Vagina (tissue), 2 donors: ENCODE measurements at regions not wholly inside any gene's neighbourhood (a gene's known extent, or its start where the extent isn't known, plus 50 kb on each side); places are given as distances from the start of the nearest gene placed in this dataset.

Experiments used
- DNase-seq, 2 donors: peaks; one replicate each; pipeline ENCODE4 v3.0.0-alpha.2; 2017; ENCODE audit errors: extremely low spot score in 2 of 2
- H3K27ac ChIP-seq: fragments of 200-600 bp; sonication (generic); one replicate; pipeline ENCODE4 v1.5.1; 2019
- H3K27me3 ChIP-seq: fragments of 200-600 bp; sonication (generic); one replicate; pipeline ENCODE4 v1.5.1; 2019
- H3K36me3 ChIP-seq, 2 donors: fragments of 200-600 bp; sonication (generic); one replicate each; pipeline ENCODE4 v1.5.1; 2017 to 2019
- H3K4me1 ChIP-seq: fragments of 200-600 bp; sonication (generic); one replicate; pipeline ENCODE4 v1.5.1; 2019
- H3K4me3 ChIP-seq, 2 donors: fragments of 200-600 bp; sonication (generic); 1 replicate in 1 of 2; 2 replicates in 1 of 2; pipeline ENCODE4 v1.5.1; 2016 to 2019
- H3K9me3 ChIP-seq: fragments of 200-600 bp; sonication (generic); one replicate; pipeline ENCODE4 v1.5.1; 2019
- CTCF ChIP-seq, 3 experiments: fragments of 450-650 bp in 2 of 3; fragments of 200-600 bp in 1 of 3; sonication (generic) in 1 of 3; IDR thresholded peaks; one replicate each; pipeline ENCODE4 v1.5.1; 2017 to 2019; ENCODE audit warnings: antibody characterized with exemption in 3 of 3, mild to moderate bottlenecking in 2 of 3, moderate library complexity in 2 of 3
- POLR2A ChIP-seq, 2 donors: fragments of 450-650 bp; IDR thresholded peaks; one replicate each; pipeline ENCODE4 v1.6.1; 2017; ENCODE audit warnings: antibody characterized with exemption in 2 of 2, mild to moderate bottlenecking in 2 of 2, moderate library complexity in 2 of 2
- POLR2AphosphoS5 ChIP-seq, 2 donors: sonication (generic); formaldehyde crosslinking; IDR thresholded peaks; one replicate each; pipeline ENCODE4 v1.9.0; 2017; ENCODE audit warnings: antibody characterized with exemption in 2 of 2, mild to moderate bottlenecking in 2 of 2, low read depth in 1 of 2; ENCODE audit not compliant: insufficient read depth in 1 of 2
- intact Hi-C: fragments of 100-400 bp; cut with DNase I; formaldehyde crosslinking; loops from one replicate; pipeline ENCODE4 v1.15.1; 2023

GRCh38 chr6:156630613-156631302, 146.4 kb upstream of the ARID1B start:
- DNase-seq = no peak
- intact Hi-C loops = no loop called here
- Histone ChIP-seq H3K4me3 (no peak overlapping the region), H3K4me1 (no peaks in the 10 kb centered on the region), H3K9me3 (no peaks in the 10 kb centered on the region), H3K27ac (no peak overlapping the region), H3K27me3 (no peaks in the 10 kb centered on the region), H3K36me3 (no peaks in the 10 kb centered on the region)
- TF ChIP-seq CTCF (IDR thresholded peaks at IDR 0.05) (no peak), POLR2A (IDR thresholded peaks at IDR 0.05) (no peak), POLR2AphosphoS5 (IDR thresholded peaks at IDR 0.05; ENCODE audit: insufficient read depth in 1 of 2, low read depth in 1 of 2) (no peak)

GRCh38 chr6:156628805-156629204, 148.4 kb upstream of the ARID1B start:
- no peaks in the 10 kb centered on the region for H3K27me3 ChIP-seq
- intact Hi-C loops = no loop called here

GRCh38 chr6:156627524-156627923, 149.7 kb upstream of the ARID1B start:
- Histone ChIP-seq H3K36me3 (no peaks in the 10 kb centered on the region), H3K27ac (no peak overlapping the region), H3K9me3 (no peaks in the 10 kb centered on the region), H3K27me3 (no peaks in the 10 kb centered on the region), H3K4me3 (no peak overlapping the region), H3K4me1 (no peaks in the 10 kb centered on the region)
- TF ChIP-seq POLR2A (IDR thresholded peaks at IDR 0.05) = no peak
- TF ChIP-seq POLR2AphosphoS5 (IDR thresholded peaks at IDR 0.05; ENCODE audit: insufficient read depth in 1 of 2, low read depth in 1 of 2) = no peak
- TF ChIP-seq CTCF (IDR thresholded peaks at IDR 0.05) = no peak
- no peak for DNase-seq
- intact Hi-C loops = no loop called here

More at GRCh38 chr6:156628805-156629204, 148.4 kb upstream of the ARID1B start:
- DNase-seq = no peak
- no peaks in the 10 kb centered on the region for H3K4me1 ChIP-seq
- H3K4me3 ChIP-seq = no peak overlapping the region
- no peak overlapping the region for H3K27ac ChIP-seq
- H3K36me3 ChIP-seq = no peaks in the 10 kb centered on the region
- H3K9me3 ChIP-seq = no peaks in the 10 kb centered on the region
- no peak for TF ChIP-seq POLR2A (IDR thresholded peaks at IDR 0.05)

GRCh38 chr6:156622185-156622584, 155.0 kb upstream of the ARID1B start:
- intact Hi-C loops = no loop called here

GRCh38 chr6:156620331-156620730, 156.8 kb upstream of the ARID1B start:
- Histone ChIP-seq H3K36me3 (no peaks in the 10 kb centered on the region), H3K27ac (no peak overlapping the region), H3K4me1 (no peaks in the 10 kb centered on the region), H3K9me3 (no peaks in the 10 kb centered on the region), H3K27me3 (no peaks in the 10 kb centered on the region), H3K4me3 (no peak overlapping the region)
- intact Hi-C loops = no loop called here
- DNase-seq = no peak
- no peak for TF ChIP-seq POLR2A (IDR thresholded peaks at IDR 0.05)
- no peak for TF ChIP-seq POLR2AphosphoS5 (IDR thresholded peaks at IDR 0.05; ENCODE audit: insufficient read depth in 1 of 2, low read depth in 1 of 2)
- TF ChIP-seq CTCF (IDR thresholded peaks at IDR 0.05) = no peak

More at GRCh38 chr6:156622185-156622584, 155.0 kb upstream of the ARID1B start:
- H3K27ac ChIP-seq = peak overlapping the region; percentile 33
- H3K9me3 ChIP-seq = no peaks in the 10 kb centered on the region
- no peak for DNase-seq
- no peaks in the 10 kb centered on the region for H3K36me3 ChIP-seq
- no peaks in the 10 kb centered on the region for H3K27me3 ChIP-seq
- H3K4me3 ChIP-seq = no peak overlapping the region
- no peaks in the 10 kb centered on the region for H3K4me1 ChIP-seq
- TF ChIP-seq CTCF (IDR thresholded peaks at IDR 0.05) = no peak
- no peak for TF ChIP-seq POLR2A (IDR thresholded peaks at IDR 0.05)
- TF ChIP-seq POLR2AphosphoS5 (IDR thresholded peaks at IDR 0.05; ENCODE audit: insufficient read depth in 1 of 2, low read depth in 1 of 2) = no peak
